ENCODE measurements at regions not wholly inside any gene's neighbourhood (a gene's known extent, or its start where the extent isn't known, plus 50 kb on each side); places are given as distances from the start of the nearest gene placed in this dataset.
A peak's percentile ranks its signal among the peaks of the same experiment; 100 is the strongest.

- no peak overlapping the region for H3K4me3 ChIP-seq (ENCODE audit: low read depth, low read length)
- H3K9me3 ChIP-seq (ENCODE audit: control insufficient read depth, insufficient read depth, low read depth, low read length), result no peaks in the 10 kb centered on the region
- TF ChIP-seq ZNF585B (tag by site-specific recombination; IDR thresholded peaks at IDR 0.05) (no peak), ZNF280D (tag by site-specific recombination; IDR thresholded peaks at IDR 0.05) (no peak), ZNF239 (tag by site-specific recombination; IDR thresholded peaks at IDR 0.05) (no peak), ZNF544 (tag by site-specific recombination; IDR thresholded peaks at IDR 0.05) (no peak), PBX3 (CRISPR knock-in tag; IDR thresholded peaks at IDR 0.05) (no peak), SP3 (tag by site-specific recombination; IDR thresholded peaks at IDR 0.05) (no peak), ZNF175 (tag by site-specific recombination; IDR thresholded peaks at IDR 0.05) (no peak)
- TF ChIP-seq, protein P1, sequence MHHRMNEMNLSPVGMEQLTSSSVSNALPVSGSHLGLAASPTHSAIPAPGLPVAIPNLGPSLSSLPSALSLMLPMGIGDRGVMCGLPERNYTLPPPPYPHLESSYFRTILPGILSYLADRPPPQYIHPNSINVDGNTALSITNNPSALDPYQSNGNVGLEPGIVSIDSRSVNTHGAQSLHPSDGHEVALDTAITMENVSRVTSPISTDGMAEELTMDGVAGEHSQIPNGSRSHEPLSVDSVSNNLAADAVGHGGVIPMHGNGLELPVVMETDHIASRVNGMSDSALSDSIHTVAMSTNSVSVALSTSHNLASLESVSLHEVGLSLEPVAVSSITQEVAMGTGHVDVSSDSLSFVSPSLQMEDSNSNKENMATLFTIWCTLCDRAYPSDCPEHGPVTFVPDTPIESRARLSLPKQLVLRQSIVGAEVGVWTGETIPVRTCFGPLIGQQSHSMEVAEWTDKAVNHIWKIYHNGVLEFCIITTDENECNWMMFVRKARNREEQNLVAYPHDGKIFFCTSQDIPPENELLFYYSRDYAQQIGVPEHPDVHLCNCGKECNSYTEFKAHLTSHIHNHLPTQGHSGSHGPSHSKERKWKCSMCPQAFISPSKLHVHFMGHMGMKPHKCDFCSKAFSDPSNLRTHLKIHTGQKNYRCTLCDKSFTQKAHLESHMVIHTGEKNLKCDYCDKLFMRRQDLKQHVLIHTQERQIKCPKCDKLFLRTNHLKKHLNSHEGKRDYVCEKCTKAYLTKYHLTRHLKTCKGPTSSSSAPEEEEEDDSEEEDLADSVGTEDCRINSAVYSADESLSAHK (tag by site-specific recombination; IDR thresholded peaks at IDR 0.05), result no peak
- H3K4me1 ChIP-seq (ENCODE audit: control insufficient read depth, insufficient read depth, low read length), result no peaks in the 10 kb centered on the region
- POLR2A ChIA-PET, result no interaction called here
- H3K27ac ChIP-seq (ENCODE audit: extremely low read depth, low read depth, low read length), result no peak overlapping the region
- CTCF ChIA-PET, result interaction anchor here (0.6 to 1.3 kb wide), 5 partner anchors 8 to 689 kb away, joined by 3 to 5 read pairs (median 3); no protein-coding TSS in a partner anchor
- H3K36me3 ChIP-seq (ENCODE audit: control insufficient read depth in 2 of 2, insufficient read depth in 1 of 2, low read length in 2 of 2), result no peaks in the 10 kb centered on the region
Observed at GRCh38 chr11:131027491-131027890, 111.2 kb upstream of the SNX19 start.

GRCh38 chr11:131033151-131033651, 116.9 kb upstream of the SNX19 start:
- no peak overlapping the region for H3K27ac ChIP-seq (ENCODE audit: extremely low read depth, low read depth, low read length)
- CTCF ChIA-PET, result interaction anchor here (0.6 kb wide), 1 partner anchor 375 kb away, joined by 3 read pairs; no protein-coding TSS in a partner anchor

DNA sequence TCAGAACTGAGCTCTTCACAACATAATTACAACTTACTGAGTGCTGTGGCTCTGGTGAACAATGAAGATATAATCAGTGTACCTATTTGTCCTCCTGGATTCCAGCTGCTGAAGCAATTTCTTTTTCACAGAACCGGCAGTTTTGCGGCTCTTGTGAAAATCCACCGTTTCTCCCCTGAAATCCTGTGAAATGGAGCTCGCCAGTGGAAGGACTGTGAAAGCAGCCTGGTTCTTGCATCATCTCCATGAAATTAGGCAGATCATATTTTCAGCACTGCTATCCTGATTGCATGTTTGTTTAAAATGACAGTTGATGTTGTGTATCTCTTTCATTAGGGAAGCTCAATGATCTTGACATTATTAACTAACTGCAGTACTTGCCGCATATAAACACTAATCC, 120.2 kb upstream of the SNX19 start:
- Histone ChIP-seq H3K4me1 (ENCODE audit: control insufficient read depth, insufficient read depth, low read length) (no peaks in the 10 kb centered on the region), H3K9me3 (ENCODE audit: control insufficient read depth, insufficient read depth, low read depth, low read length) (no peaks in the 10 kb centered on the region), H3K36me3 (ENCODE audit: control insufficient read depth in 2 of 2, insufficient read depth in 1 of 2, low read length in 2 of 2) (no peaks in the 10 kb centered on the region), H3K4me3 (ENCODE audit: low read depth, low read length) (no peak overlapping the region), H3K27ac (ENCODE audit: extremely low read depth, low read depth, low read length) (no peak overlapping the region)
- ChIA-PET CTCF (interaction anchor here (0.6 to 1.2 kb wide), 3 partner anchors 120 to 175 kb away, joined by 3 to 4 read pairs (median 4); partner anchors contain the start of gene SNX19), POLR2A (no interaction called here)
- TF ChIP-seq ZNF777 (tag by site-specific recombination; IDR thresholded peaks at IDR 0.05; ENCODE audit: borderline replicate concordance), result no peak
- no peak for TF ChIP-seq IKZF3 (tag by site-specific recombination; IDR thresholded peaks at IDR 0.05)
- TF ChIP-seq ZNF433 (tag by site-specific recombination; IDR thresholded peaks at IDR 0.05; ENCODE audit: low read depth), result no peak
- TF ChIP-seq, protein P2, sequence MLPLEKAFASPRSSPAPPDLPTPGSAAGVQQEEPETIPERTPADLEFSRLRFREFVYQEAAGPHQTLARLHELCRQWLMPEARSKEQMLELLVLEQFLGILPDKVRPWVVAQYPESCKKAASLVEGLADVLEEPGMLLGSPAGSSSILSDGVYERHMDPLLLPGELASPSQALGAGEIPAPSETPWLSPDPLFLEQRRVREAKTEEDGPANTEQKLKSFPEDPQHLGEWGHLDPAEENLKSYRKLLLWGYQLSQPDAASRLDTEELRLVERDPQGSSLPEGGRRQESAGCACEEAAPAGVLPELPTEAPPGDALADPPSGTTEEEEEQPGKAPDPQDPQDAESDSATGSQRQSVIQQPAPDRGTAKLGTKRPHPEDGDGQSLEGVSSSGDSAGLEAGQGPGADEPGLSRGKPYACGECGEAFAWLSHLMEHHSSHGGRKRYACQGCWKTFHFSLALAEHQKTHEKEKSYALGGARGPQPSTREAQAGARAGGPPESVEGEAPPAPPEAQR (tag by site-specific recombination; IDR thresholded peaks at IDR 0.05), result no peak
- TF ChIP-seq ZNF510 (tag by site-specific recombination; IDR thresholded peaks at IDR 0.05; ENCODE audit: insufficient replicate concordance), result no peak
- TF ChIP-seq ZNF350 (tag by site-specific recombination; IDR thresholded peaks at IDR 0.05), result no peak
- no peak for TF ChIP-seq HOXA7 (CRISPR knock-in tag; IDR thresholded peaks at IDR 0.05; ENCODE audit: borderline replicate concordance)
- no peak for TF ChIP-seq ZNF10 (tag by site-specific recombination; IDR thresholded peaks at IDR 0.05)
- no peak for TF ChIP-seq KLF7 (tag by site-specific recombination; IDR thresholded peaks at IDR 0.05; ENCODE audit: borderline replicate concordance)
- no peak for TF ChIP-seq ZNF626 (tag by site-specific recombination; IDR thresholded peaks at IDR 0.05)
- TF ChIP-seq ZNF404 (tag by site-specific recombination; IDR thresholded peaks at IDR 0.05), result no peak

More at GRCh38 chr11:131033151-131033651, 116.9 kb upstream of the SNX19 start:
- Histone ChIP-seq H3K9me3 (ENCODE audit: control insufficient read depth, insufficient read depth, low read depth, low read length) (no peaks in the 10 kb centered on the region), H3K36me3 (ENCODE audit: control insufficient read depth in 2 of 2, insufficient read depth in 1 of 2, low read length in 2 of 2) (no peaks in the 10 kb centered on the region), H3K4me3 (ENCODE audit: low read depth, low read length) (no peak overlapping the region), H3K4me1 (ENCODE audit: control insufficient read depth, insufficient read depth, low read length) (no peaks in the 10 kb centered on the region)
- POLR2A ChIA-PET, result no interaction called here
- TF ChIP-seq ZNF266 (tag by site-specific recombination; IDR thresholded peaks at IDR 0.05; ENCODE audit: low read depth) (no peak), ZNF692 (tag by site-specific recombination; IDR thresholded peaks at IDR 0.05) (no peak), TRIM28 (IDR thresholded peaks at IDR 0.05; ENCODE audit: borderline replicate concordance, low read length) (0 out of 2 replicates have a peak, but pooled peaks have one; percentile 57)

All from HEK293 (cell line).